Retinal pigment epithelial cell (primary cell): ENCODE measurements at regions not wholly inside any gene's neighbourhood (a gene's known extent, or its start where the extent isn't known, plus 50 kb on each side); places are given as distances from the start of the nearest gene placed in this dataset.

Source experiments
- DNase-seq: peaks from one replicate; pipeline ENCODE4 v3.0.0-alpha.2; 2010; ENCODE audit warnings: low read depth
- H3K4me3 ChIP-seq: 2 replicates; pipeline ENCODE4 v1.5.1; 2011; ENCODE audit warnings: mild to moderate bottlenecking, low read length, control low read depth, moderate library complexity
- TF ChIP-seq, protein P1 (sequence below): conservative IDR thresholded peaks from 2 replicates; pipeline ENCODE4 v1.5.1; 2011; ENCODE audit warnings: low read depth, low read length, control low read depth, inconsistent platforms

DNA sequence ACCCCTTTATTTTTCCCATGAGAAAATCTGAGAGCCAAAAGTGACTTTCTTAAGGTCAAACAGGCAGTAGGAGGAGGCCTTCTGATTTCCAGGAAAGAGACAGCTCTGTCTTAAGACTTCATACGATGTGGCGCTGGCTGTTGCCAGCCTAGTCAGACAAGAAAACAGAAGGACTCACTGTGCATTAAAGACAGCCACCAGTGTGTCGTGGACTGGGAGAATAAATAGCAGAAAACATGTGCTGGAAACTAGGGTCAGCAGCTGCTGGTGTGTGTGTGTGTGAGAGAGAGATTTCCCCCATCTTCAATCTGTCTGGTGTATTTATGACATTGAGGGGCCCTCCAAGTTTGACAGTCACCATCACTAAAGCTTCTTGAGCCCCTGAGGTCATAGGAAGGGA lies 708.6 kb upstream of the TMEM132C start:
- no peak overlapping the region for H3K4me3 ChIP-seq
- no peak for DNase-seq
- TF ChIP-seq, protein P1, sequence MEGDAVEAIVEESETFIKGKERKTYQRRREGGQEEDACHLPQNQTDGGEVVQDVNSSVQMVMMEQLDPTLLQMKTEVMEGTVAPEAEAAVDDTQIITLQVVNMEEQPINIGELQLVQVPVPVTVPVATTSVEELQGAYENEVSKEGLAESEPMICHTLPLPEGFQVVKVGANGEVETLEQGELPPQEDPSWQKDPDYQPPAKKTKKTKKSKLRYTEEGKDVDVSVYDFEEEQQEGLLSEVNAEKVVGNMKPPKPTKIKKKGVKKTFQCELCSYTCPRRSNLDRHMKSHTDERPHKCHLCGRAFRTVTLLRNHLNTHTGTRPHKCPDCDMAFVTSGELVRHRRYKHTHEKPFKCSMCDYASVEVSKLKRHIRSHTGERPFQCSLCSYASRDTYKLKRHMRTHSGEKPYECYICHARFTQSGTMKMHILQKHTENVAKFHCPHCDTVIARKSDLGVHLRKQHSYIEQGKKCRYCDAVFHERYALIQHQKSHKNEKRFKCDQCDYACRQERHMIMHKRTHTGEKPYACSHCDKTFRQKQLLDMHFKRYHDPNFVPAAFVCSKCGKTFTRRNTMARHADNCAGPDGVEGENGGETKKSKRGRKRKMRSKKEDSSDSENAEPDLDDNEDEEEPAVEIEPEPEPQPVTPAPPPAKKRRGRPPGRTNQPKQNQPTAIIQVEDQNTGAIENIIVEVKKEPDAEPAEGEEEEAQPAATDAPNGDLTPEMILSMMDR = no peak

DNA sequence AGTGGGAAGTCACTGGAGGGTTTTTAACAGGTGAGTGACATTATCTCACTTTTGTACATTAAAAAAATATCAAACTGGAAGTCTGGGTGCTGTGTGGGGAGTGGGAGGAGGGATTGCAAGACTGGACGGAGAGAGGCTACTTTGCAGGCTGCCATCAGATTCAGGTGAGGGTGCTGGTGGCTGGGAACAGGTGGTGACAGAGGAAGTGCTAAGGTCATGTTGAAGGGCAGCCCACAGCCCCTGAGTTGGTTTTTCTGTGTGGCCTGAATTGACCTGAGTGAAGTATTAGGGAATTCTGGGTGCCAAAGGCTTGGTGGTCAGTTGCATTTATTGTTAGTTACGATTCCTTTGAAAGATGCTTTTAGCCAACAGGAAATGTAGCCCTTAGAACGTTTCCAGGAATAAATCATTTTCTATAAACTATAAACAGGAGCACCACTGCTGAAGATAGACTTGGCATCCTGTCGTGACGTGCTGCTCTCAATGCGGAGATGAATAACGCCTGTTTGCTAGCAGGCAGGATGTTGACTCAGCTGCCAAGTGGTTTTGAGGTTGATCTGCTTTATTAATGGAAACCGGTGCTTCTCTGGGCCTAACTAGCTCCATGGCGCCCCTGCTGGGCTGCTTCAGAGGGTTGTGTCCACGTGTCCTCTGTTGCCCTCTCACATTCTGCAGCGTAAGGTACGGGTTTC lies 707.5 kb upstream of the TMEM132C start:
- peak; percentile 24 for DNase-seq
- H3K4me3 ChIP-seq = no peak overlapping the region
- TF ChIP-seq, protein P1 = peak; percentile 62

DNA sequence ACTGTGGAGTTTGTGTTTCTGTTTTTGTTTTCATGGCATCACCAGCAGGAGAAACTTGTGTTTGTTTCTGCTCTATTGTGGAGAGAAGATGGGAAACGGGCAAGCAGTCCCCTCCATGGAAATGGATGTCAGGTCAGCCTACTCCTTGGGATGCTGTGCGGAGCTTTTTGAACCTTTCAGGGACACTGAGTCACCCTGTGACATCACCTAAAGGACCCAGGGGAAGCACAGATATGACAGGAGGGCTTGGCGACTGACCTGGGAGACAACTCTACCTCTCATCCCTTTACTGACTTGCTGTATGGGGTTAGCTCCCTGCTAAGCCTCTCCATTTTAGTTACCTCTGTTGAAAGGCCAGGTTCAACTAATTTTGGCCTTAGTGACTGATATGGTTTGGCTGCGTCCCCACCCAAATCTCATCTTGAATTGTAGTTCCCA lies 706.9 kb upstream of the TMEM132C start:
- TF ChIP-seq, protein P1 = no peak
- no peak for DNase-seq
- no peak overlapping the region for H3K4me3 ChIP-seq

GRCh38 chr12:127562816-127563215 lies 704.2 kb upstream of the TMEM132C start:
- no peak overlapping the region for H3K4me3 ChIP-seq
- no peak for DNase-seq
- TF ChIP-seq, protein P1 = no peak

- DNase-seq = no peak
- TF ChIP-seq, protein P1 = no peak
- H3K4me3 ChIP-seq = no peak overlapping the region
Measured at GRCh38 chr12:127565241-127565640, 701.7 kb upstream of the TMEM132C start.

DNA sequence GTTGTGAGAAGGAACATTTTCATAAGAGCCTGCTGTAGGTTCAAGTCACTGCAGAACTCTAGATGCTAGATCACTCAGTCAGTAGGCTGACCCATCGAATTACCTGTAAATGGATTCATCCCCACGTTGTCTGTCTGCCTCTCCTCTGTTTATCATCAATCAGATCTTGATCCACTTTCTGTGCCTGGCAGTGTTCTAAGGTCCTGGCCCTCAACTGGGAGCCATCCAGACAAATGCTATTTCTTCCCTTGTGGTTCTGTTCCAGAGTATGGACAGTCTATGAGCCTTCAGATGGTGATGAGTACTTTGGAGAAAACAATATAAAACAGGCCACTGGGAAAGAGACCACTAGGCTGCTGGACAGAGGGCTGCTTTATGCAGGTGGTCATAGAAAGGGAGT lies 699.4 kb upstream of the TMEM132C start:
- no peak overlapping the region for H3K4me3 ChIP-seq
- TF ChIP-seq, protein P1 = no peak
- DNase-seq = no peak

DNA sequence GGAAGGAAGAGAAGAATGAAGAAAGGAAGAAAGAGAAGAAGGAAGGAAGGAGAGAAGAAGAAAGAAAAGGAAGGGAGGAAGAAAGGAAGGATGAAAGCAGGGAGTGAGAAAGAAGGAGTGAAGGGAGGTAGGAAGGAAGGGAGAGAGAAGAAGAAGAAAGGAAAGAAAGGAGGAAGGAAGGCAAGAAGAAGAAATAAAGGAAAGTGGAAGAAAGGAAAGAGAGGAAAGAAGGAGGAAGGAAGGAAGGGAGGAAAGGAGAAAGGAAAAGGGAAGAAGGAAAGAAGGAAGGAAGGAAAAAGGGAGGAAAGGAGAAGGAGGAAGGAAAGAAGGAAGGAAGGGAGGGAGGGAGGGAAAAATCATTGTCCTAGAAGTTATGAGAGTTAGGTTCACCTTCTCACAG lies 696.6 kb upstream of the TMEM132C start:
- no peak overlapping the region for H3K4me3 ChIP-seq
- TF ChIP-seq, protein P1 = no peak
- no peak for DNase-seq
